ENCODE measurements at regions not wholly inside any gene's neighbourhood (a gene's known extent, or its start where the extent isn't known, plus 50 kb on each side); places are given as distances from the start of the nearest gene placed in this dataset.

- ChIA-PET CTCF (interaction anchor here (2.2 kb wide), 1 partner anchor 83 kb away, joined by 6 read pairs; no protein-coding TSS in a partner anchor), POLR2A (no interaction called here)
- H3K4me3 ChIP-seq (ENCODE audit: low read depth, low read length) = no peak overlapping the region
- TF ChIP-seq CTCF (IDR thresholded peaks at IDR 0.05; ENCODE audit: low read depth, low read length) = no peak
- no peak for DNase-seq (ENCODE audit: low read depth, low spot score)
- no peaks in the 10 kb centered on the region; the same call in 1 of the 2 replicates for H3K9me3 ChIP-seq (ENCODE audit: control insufficient read depth, insufficient read depth, low read length)
- H3K27ac ChIP-seq (ENCODE audit: low read depth, low read length) = no peak overlapping the region
- no peaks in the 10 kb centered on the region for H3K27me3 ChIP-seq (ENCODE audit: control insufficient read depth, insufficient read depth, low read length)
Measured at GRCh38 chr22:25364736-25365241, 145.3 kb downstream of the CRYBB2 start.

GRCh38 chr22:25365491-25366261 lies 146.2 kb downstream of the CRYBB2 start:
- H3K4me3 ChIP-seq (ENCODE audit: low read depth, low read length) = no peak overlapping the region
- TF ChIP-seq CTCF (IDR thresholded peaks at IDR 0.05; ENCODE audit: low read depth, low read length) = no peak
- no peaks in the 10 kb centered on the region; the same call in 1 of the 2 replicates for H3K9me3 ChIP-seq (ENCODE audit: control insufficient read depth, insufficient read depth, low read length)
- DNase-seq (ENCODE audit: low read depth, low spot score) = no peak
- H3K27ac ChIP-seq (ENCODE audit: low read depth, low read length) = no peak overlapping the region
- POLR2A ChIA-PET = no interaction called here
- CTCF ChIA-PET = interaction anchor here (0.5 to 2.2 kb wide), 2 partner anchors 82 to 100 kb away, joined by 3 to 6 read pairs; no protein-coding TSS in a partner anchor
- H3K27me3 ChIP-seq (ENCODE audit: control insufficient read depth, insufficient read depth, low read length) = no peaks in the 10 kb centered on the region

GRCh38 chr22:25366408-25366807 lies 147.0 kb downstream of the CRYBB2 start:
- CTCF ChIA-PET = interaction anchor here (0.5 to 2.2 kb wide), 2 partner anchors 81 to 100 kb away, joined by 3 to 6 read pairs; no protein-coding TSS in a partner anchor

GRCh38 chr22:25366876-25367466 lies 147.5 kb downstream of the CRYBB2 start:
- no peak overlapping the region for H3K27ac ChIP-seq (ENCODE audit: low read depth, low read length)
- no peak overlapping the region for H3K4me3 ChIP-seq (ENCODE audit: low read depth, low read length)
- H3K9me3 ChIP-seq (ENCODE audit: control insufficient read depth, insufficient read depth, low read length) = no peaks in the 10 kb centered on the region; the same call in 1 of the 2 replicates
- CTCF ChIA-PET = no interaction called here
- POLR2A ChIA-PET = no interaction called here
- no peaks in the 10 kb centered on the region for H3K27me3 ChIP-seq (ENCODE audit: control insufficient read depth, insufficient read depth, low read length)
- TF ChIP-seq CTCF (IDR thresholded peaks at IDR 0.05; ENCODE audit: low read depth, low read length) = no peak
- DNase-seq (ENCODE audit: low read depth, low spot score) = no peak

More at GRCh38 chr22:25366408-25366807, 147.0 kb downstream of the CRYBB2 start:
- H3K9me3 ChIP-seq (ENCODE audit: control insufficient read depth, insufficient read depth, low read length) = no peaks in the 10 kb centered on the region; the same call in 1 of the 2 replicates
- DNase-seq (ENCODE audit: low read depth, low spot score) = no peak
- POLR2A ChIA-PET = no interaction called here
- H3K4me3 ChIP-seq (ENCODE audit: low read depth, low read length) = no peak overlapping the region
- no peak for TF ChIP-seq CTCF (IDR thresholded peaks at IDR 0.05; ENCODE audit: low read depth, low read length)
- H3K27me3 ChIP-seq (ENCODE audit: control insufficient read depth, insufficient read depth, low read length) = no peaks in the 10 kb centered on the region
- no peak overlapping the region for H3K27ac ChIP-seq (ENCODE audit: low read depth, low read length)

- no peak for TF ChIP-seq CTCF (IDR thresholded peaks at IDR 0.05; ENCODE audit: low read depth, low read length)
- Histone ChIP-seq H3K4me3 (ENCODE audit: low read depth, low read length) (no peak overlapping the region), H3K27ac (ENCODE audit: low read depth, low read length) (no peak overlapping the region), H3K27me3 (ENCODE audit: control insufficient read depth, insufficient read depth, low read length) (no peaks in the 10 kb centered on the region), H3K9me3 (ENCODE audit: control insufficient read depth, insufficient read depth, low read length) (no peaks in the 10 kb centered on the region; the same call in 1 of the 2 replicates)
- ChIA-PET POLR2A (no interaction called here), CTCF (interaction anchor here (1.6 kb wide), 1 partner anchor 80 kb away, joined by 4 read pairs; no protein-coding TSS in a partner anchor)
- no peak for DNase-seq (ENCODE audit: low read depth, low spot score)
Measured at GRCh38 chr22:25367756-25368155, 148.3 kb downstream of the CRYBB2 start.
